Sigmoid colon (tissue), 4 donors: ENCODE measurements at regions not wholly inside any gene's neighbourhood (a gene's known extent, or its start where the extent isn't known, plus 50 kb on each side); places are given as distances from the start of the nearest gene placed in this dataset.

ENCODE experiments used
- EP300 ChIP-seq, 4 donors: sonication (generic); formaldehyde crosslinking; IDR thresholded peaks; one replicate each; pipeline ENCODE4 v1.6.1; 2017; ENCODE audit warnings: antibody characterized with exemption in 4 of 4
- POLR2A ChIP-seq, 2 donors: fragments of 450-650 bp; IDR thresholded peaks; one replicate each; pipeline ENCODE4 v1.6.1; 2016; ENCODE audit warnings: antibody characterized with exemption in 2 of 2, mild to moderate bottlenecking in 2 of 2, moderate library complexity in 2 of 2
- TF ChIP-seq, protein P1 (sequence below), 4 experiments: fragments of 450-650 bp in 3 of 4; fragments of 200-600 bp in 1 of 4; IDR thresholded peaks; one replicate each; pipeline ENCODE4 v1.5.1; 2016 to 2019; ENCODE audit warnings: antibody characterized with exemption in 4 of 4, mild to moderate bottlenecking in 3 of 4, moderate library complexity in 2 of 4

GRCh38 chr1:224548676-224549075 is 67.4 kb upstream of the CNIH3 start:
- TF ChIP-seq POLR2A (IDR thresholded peaks at IDR 0.05) (no peak), EP300 (IDR thresholded peaks at IDR 0.05) (no peak)
- TF ChIP-seq, protein P1, sequence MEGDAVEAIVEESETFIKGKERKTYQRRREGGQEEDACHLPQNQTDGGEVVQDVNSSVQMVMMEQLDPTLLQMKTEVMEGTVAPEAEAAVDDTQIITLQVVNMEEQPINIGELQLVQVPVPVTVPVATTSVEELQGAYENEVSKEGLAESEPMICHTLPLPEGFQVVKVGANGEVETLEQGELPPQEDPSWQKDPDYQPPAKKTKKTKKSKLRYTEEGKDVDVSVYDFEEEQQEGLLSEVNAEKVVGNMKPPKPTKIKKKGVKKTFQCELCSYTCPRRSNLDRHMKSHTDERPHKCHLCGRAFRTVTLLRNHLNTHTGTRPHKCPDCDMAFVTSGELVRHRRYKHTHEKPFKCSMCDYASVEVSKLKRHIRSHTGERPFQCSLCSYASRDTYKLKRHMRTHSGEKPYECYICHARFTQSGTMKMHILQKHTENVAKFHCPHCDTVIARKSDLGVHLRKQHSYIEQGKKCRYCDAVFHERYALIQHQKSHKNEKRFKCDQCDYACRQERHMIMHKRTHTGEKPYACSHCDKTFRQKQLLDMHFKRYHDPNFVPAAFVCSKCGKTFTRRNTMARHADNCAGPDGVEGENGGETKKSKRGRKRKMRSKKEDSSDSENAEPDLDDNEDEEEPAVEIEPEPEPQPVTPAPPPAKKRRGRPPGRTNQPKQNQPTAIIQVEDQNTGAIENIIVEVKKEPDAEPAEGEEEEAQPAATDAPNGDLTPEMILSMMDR (IDR thresholded peaks at IDR 0.05) = no peak
